ENCODE measurements at regions not wholly inside any gene's neighbourhood (a gene's known extent, or its start where the extent isn't known, plus 50 kb on each side); places are given as distances from the start of the nearest gene placed in this dataset.
A peak's percentile ranks its signal among the peaks of the same experiment; 100 is the strongest.

DNA sequence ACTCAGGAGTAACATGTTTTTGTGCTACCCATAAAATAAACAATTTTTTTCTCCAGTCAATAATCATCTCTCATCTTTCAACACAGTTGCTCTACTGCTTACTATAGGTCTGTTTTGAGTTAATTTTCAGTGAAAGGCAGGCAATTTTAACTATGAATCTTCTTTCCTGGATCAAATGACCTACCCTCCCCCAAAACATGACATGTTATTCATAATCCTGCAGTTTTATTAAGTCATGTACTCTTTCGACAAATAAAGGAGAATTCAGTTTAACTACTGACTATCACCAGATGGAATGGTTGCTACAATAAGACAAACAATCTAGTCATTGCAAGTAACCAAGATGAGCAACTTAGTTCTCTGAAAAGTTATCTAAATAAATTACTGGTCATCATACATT is 106.0 kb upstream of the FAR2 start:
- peak; percentile 82 for DNase-seq (ENCODE audit: low read depth)

DNA sequence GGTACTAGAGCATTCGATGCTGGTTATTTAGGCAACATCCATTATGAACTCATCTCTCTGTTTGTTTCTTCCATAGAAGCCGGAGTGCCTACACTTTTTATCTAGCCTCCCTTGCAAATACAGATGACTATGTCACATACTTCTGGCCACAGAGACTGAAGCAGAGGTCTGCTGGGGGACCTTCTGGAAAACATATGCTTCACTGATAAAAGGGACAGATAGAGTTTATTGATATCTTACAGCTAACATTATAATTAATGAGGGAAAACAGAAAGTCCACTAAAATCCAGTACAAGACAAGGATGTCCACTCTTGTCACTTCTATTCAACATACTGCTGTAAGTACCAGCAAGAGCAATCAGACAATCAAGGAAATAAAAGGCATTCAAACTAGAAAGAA is 104.3 kb upstream of the FAR2 start:
- no peak for DNase-seq (ENCODE audit: low read depth)

DNA sequence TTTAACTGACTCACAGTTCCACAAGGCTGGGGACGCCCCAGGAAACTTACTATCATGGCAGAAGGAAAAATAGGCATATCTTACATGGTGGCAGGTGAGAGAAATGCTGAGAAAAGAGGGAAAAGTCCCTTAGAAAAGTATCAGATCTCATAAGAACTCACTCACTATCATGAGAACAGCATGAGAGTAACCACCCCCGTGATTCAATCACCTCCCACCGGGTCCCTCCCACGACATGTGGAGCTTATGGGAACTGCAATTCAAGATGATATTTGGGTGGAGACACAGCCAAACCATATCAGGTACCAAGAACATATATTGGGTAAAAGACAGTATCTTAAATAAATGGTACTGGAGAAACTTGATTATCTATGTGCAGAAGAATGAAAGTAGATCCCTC is 100.3 kb upstream of the FAR2 start:
- DNase-seq (ENCODE audit: low read depth), result no peak

DNA sequence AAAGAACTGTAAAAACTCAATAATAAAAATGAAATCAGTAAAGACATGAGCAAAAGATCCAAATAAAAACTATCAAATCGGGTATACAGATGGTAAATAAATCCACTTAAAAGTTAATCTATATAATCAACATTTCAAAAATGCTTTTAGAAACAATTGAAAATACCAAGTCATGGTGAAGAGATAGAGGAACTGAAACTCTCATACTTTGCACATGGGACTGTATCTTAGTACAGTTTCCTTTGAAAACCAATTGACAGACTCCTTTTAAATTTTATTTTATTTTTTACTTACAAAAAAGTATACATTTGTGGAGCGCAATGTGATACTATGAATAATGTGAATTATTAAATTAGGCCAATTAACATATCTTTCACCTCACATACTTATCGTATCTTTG is 98.6 kb upstream of the FAR2 start:
- DNase-seq (ENCODE audit: low read depth), result no peak

DNA sequence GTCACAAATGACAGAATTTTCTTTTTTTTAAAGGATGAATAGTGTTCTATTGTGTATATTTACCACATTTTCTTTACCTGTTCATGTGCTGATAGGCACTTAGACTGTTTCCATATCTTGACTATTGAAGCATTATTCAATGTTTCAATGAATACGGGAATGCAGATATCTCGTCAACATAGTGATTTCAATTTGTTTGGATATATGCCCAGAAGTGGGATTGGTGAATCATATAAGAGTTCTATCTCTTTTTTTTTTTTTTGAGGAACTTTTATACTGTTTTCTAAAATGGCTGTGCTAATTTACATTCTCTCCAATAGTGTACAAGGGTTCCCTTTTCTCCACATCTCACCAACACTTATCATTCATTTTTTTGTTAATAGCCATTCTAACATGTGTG is 97.9 kb upstream of the FAR2 start:
- peak; percentile 30 for DNase-seq (ENCODE audit: low read depth)

DNA sequence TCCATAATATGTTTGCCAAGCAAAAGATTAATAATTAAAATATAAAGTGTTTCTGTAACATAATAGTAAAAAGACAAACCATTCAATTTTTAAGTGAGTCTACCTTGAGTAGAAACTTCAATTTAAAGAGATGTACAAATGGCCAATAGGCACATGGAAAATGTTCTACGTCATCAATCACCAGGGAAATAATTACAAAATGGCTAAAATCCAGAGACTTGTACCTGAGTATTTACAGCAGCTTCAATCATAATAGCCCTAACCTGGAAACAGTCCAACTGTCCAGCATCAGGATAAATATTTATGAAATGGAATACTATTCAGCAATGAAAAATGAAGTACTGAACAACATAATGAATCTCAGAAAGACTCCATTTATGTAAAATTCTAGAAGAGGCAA is 95.5 kb upstream of the FAR2 start:
- no peak for DNase-seq (ENCODE audit: low read depth)

DNA sequence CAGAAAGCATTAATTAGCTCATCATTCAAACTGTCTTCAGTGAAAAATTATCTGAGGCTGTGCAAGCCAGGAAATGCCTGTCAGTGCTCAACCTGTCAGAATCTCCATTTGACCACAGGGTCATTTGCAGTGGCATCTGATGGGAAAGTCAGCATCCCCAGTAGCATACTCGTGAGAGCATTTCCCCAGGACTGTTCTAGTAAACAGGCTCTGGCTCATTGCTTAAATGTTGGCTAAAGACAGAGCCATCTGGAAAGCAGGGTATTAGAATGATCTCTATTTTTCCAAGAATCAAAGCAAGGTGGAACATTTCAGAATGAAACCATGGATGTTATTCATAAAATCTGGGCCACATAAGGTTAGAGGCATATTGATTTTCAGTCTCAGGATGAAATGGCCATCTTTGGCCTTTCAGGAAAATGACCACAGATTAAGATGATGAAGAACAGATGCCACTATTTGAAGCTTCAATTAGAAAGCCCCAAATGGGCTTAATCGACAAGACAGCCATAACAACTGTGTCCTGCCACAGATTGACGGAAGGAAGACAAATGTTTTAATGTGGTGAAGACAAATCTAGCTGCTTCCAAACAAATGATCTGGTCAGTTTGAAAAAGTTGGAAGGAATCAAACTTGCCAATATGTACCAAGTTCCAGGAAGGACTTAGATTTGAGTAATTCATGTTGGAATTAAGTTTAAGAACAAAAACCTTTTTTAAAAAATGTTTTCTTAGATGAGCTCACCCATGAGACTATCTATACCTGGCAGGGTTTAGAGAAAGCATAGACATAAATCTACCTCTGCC is 94.0 kb upstream of the FAR2 start:
- peak; percentile 53 for DNase-seq (ENCODE audit: low read depth)

DNA sequence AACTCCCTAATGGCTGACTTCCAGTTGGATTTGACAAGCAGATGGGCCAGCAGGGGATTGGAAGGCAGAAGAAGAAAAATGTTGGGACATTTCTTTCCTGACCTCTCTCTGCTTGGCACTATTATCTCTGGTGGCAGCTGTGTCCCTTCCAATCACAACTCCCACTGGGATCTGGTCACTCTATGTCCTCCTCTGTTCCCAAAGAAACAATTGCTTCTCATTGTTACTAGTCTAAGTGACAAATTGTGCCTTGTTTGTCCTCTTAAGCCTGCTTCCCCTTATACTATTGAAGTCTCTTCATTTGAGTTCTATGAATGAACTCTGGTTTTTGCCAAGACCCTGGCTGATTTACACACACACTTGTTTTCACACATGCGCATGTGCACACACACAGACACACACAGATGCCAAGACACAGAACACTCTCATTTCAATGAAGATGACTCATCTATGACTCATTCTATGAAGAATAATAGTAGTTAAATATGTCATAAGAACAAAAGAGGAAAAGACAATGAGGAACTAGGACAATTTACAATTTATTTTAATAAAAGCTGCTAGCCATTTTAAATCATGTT is 83.0 kb upstream of the FAR2 start:
- DNase-seq (ENCODE audit: low read depth), result peak; percentile 56

DNA sequence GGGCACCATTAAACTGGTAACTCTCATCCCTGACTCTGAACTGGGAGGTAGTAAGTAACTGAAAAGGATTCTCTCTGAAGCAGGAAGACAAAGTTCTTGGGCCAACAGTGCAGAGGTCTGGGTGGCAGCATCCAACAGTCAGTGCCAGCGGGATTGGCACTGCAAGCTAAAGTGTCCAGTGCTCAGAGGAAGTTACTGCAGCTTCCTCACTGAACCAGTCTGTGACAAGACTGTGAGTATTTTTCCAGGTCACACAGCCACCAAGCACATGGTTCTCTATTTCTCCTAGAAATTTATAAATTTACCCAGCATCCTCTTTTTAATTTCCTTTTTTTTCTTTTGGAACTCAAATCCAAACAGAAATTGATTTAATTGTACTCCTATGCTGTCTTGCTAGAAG is 81.6 kb upstream of the FAR2 start:
- no peak for DNase-seq (ENCODE audit: low read depth)

DNA sequence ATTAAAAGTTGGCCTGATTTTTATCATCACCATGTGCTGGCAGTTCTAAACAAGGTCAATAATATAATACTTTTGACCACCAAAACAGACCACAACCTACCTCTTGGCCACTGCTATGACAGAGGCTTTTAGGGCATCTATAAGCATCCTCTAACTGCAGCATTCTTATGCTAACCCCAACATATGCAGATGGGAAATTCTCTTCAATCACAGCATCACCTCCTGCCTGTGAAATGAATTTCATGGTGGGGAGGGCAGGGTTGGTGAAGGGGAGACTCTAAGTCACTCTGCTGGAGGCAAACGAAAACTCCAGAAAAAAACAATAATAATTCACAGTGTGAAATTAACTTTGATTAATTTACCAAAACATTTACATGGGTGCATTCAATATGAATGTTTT is 78.8 kb upstream of the FAR2 start:
- DNase-seq (ENCODE audit: low read depth), result no peak

DNA sequence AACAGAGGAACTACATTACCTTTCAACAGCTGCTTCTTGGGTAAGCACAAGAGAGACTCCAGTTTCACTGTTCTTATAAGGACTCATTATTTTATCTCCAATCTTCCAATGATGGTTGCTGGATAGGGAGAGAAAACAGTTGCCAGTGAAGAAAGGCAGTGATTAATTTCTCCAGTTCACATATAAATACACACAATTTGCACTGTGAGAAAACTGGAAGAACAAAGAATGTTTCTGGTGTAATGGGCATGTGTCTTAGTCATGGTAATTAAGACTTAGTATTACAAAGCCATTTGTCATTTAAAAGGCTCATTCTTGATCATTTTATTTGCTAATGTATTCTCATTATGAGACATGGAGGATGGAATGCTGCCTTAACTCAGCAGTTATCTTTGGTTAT is 78.0 kb upstream of the FAR2 start:
- peak; percentile 46 for DNase-seq (ENCODE audit: low read depth)

DNA sequence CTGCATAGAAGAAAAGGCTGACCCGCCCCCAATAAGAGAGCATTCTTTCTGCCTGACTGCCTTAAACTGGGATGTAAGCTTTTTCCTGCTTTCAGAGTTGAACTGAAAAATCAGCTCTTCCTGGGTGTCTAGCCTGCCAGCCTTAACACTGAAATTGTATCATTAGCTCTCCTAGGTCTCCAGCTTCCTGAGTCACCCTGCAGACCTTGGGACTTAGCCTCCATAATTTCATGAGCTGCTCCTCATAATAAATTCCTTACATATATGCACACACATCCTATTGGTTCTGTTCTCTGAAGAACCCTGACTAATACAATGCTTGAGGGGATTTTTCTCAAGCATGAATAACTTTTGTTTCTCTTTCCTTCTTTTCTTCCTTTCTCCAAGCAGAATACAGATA is 76.4 kb upstream of the FAR2 start:
- peak; percentile 81 for DNase-seq (ENCODE audit: low read depth)

DNA sequence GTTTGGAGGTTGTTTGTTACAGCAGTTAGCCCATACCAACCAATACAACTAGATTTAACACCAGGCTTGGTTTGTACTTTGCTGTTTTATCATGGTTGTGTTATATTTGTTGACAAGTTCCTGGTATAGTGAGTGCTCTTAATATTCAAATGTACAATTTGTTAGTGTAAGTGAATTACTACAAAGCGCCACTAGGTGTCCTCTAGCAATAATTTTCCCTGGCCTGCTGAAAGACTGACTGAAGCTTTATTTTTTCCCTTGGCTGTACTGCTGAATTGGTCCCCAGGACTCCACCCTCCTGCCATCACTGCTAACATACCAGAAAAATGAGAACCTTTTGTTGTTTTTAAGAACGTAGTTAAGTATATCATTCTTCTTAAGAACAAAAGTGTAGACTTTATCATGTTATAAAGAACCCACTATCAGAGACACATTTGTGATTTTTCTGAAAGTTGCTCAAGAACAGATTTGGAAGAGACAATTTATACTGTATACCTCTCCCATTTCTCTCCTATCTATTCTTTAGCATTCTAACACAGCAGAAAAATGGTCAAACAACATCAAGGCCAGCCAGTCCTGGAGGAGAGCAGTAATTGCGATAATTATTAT is 75.3 kb upstream of the FAR2 start:
- DNase-seq (ENCODE audit: low read depth), result peak; percentile 69

DNA sequence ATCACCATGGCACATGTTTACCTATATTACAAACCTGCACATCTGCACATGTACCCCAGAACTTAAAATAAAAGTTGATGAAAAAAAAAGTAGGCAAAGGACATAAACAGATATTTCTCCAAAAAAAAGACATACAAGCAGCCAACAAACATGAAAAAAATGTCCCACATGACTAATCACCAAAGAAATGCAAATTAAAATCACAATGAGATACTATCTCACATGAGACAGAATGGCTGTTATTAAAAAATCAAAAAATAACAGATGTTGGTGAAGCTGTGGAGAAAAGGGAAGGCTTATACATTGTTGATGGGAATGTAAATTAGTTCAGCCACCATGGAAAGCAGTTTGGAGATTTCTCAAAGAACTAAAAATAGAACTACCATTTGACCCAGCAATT is 68.0 kb upstream of the FAR2 start:
- peak; percentile 61 for DNase-seq (ENCODE audit: low read depth)

DNA sequence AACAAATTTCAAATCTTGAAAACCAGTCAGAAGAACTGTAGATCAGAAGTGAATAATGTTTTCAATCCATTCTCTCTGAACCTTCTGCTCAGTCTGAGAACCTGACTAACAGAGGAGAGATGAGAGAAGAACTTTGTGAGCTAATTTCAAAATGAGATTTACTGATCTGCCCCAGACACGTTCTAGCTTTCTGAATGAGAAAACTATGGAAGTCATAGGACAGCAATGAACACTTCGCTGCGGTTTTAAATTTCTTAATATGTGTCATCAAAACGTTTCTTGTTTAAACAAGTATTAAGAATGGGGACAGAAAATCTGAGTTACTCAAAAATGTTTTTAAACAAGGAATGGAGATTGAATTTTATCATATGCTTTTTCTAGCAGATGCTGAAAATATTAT is 66.6 kb upstream of the FAR2 start:
- peak; percentile 65 for DNase-seq (ENCODE audit: low read depth)

DNA sequence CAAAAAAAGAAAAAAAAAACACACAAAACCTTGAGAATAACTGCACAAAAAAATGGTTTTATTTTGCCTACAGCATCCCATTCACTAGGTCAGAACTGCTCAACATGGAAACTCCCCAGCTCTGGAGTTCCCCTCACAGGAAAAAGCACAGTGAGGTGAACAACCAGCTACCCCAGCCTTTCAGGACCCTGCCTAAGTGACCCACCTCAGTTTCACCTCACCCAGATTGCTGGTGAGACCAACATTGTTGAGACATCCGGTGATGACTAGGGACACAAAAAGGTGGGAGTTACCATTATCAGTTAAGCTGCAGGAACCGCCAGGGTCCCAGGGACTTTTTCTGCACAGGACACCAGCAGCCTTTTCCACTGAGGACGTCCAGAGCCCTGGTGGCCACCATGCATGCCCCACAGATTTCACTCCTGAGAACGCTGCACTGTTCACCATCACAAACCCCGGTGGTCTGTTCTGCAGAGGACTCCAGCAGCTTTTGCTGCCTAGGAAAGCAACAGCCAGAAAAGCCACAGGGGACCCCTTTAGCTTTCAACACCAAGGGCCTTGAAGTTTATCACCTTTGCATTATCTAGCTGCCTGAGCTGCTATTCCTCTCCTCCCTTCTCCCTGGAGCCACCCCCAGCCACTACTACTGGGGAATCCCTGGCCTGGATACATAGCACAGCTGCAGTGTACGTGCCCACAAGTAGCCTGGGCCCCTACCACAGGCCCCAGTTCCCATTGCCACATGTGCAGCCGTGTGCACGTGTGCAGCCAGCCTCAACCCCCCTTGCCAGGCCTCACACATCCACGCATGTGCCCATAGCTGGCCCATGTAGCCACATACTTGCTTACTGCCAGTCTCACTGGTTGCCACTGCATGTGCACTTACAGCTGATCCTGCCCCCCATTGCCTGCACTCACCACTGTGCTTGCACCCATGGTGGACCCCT is 62.5 kb upstream of the FAR2 start:
- no peak for DNase-seq (ENCODE audit: low read depth)

DNA sequence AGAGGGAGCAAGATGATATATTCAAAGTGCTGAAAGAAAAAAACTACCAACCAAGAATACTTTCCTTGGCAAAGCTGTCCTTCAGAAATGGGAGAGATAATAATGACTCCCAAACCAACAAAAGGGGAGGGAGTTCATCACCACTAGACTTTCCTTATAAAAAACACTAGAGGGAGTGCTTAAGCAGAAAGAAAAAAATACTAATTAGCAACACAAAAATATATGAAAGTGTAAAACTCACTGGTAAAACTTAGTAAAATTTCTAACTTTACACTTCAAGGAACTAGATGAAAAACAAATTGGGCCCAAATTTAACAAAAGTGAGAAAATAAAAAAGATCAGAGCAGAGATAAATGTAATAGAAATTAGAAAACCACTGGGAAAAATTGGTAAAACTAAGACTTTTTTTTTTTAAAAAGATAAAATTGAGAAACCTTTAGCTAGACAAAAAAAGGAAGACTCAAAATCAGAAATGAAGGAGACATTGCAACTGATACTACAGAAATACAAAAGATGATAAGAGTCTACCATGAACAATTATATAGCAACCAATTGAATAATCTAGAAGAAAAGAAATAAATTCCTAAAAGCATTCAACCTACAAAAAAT is 60.4 kb upstream of the FAR2 start:
- peak; percentile 52 for DNase-seq (ENCODE audit: low read depth)
